MM.1S (cell line): ENCODE measurements at regions not wholly inside any gene's neighbourhood (a gene's known extent, or its start where the extent isn't known, plus 50 kb on each side); places are given as distances from the start of the nearest gene placed in this dataset.

Experiments
- EZH2 ChIP-seq: fragments of 300-600 bp; sonication (generic); optimal IDR thresholded peaks from 2 replicates; pipeline ENCODE3; 2017; ENCODE audit warnings: low read depth, mild to moderate bottlenecking, antibody characterized with exemption, low read length, mixed read lengths
- EZH2phosphoT487 ChIP-seq: fragments of 300-600 bp; sonication (generic); IDR thresholded peaks from 2 replicates; pipeline ENCODE4 v1.6.1; 2018; ENCODE audit warnings: antibody characterized with exemption, low read length
- TF ChIP-seq, protein P1 (sequence below): fragments of 300-600 bp; sonication (generic); IDR thresholded peaks from 2 replicates; pipeline ENCODE4 v1.5.1; 2016; ENCODE audit warnings: antibody characterized with exemption, low read length, mixed read lengths

DNA sequence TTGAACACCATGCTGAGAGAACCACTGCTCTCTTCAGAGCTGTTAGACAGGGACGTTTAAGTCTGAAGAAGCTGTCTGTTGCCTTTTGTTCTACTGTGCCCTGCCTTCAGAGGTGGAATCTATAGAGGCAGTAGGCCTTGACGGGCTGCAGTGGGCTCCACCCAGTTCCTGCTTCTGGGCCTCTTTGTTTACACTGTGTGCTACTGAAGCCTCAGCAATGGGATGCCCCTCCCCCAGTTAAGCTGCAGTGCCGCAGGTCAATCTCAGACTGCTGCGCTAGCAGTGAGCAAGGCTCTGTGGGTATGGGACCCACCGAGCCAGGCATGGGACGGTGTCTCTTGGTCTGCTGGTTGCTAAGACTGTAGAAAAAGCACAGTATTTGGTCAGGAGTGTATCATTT lies 162.3 kb upstream of the NXPH2 start:
- TF ChIP-seq, protein P1, sequence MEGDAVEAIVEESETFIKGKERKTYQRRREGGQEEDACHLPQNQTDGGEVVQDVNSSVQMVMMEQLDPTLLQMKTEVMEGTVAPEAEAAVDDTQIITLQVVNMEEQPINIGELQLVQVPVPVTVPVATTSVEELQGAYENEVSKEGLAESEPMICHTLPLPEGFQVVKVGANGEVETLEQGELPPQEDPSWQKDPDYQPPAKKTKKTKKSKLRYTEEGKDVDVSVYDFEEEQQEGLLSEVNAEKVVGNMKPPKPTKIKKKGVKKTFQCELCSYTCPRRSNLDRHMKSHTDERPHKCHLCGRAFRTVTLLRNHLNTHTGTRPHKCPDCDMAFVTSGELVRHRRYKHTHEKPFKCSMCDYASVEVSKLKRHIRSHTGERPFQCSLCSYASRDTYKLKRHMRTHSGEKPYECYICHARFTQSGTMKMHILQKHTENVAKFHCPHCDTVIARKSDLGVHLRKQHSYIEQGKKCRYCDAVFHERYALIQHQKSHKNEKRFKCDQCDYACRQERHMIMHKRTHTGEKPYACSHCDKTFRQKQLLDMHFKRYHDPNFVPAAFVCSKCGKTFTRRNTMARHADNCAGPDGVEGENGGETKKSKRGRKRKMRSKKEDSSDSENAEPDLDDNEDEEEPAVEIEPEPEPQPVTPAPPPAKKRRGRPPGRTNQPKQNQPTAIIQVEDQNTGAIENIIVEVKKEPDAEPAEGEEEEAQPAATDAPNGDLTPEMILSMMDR = no peak
- TF ChIP-seq EZH2phosphoT487 (no peak), EZH2 (no peak)
